ENCODE measurements at regions not wholly inside any gene's neighbourhood (a gene's known extent, or its start where the extent isn't known, plus 50 kb on each side); places are given as distances from the start of the nearest gene placed in this dataset.
A peak's percentile ranks its signal among the peaks of the same experiment; 100 is the strongest.

GRCh38 chr3:67790043-67790442 lies 135.6 kb upstream of the SUCLG2 start:
- Histone ChIP-seq H3K9me3 (no peaks in the 10 kb centered on the region), H3K27me3 (no peaks in the 10 kb centered on the region), H3K27ac (no peak overlapping the region), H3K36me3 (no peaks in the 10 kb centered on the region), H3K4me3 (no peak overlapping the region), H3K4me1 (no peaks in the 10 kb centered on the region)
- TF ChIP-seq, protein P1, sequence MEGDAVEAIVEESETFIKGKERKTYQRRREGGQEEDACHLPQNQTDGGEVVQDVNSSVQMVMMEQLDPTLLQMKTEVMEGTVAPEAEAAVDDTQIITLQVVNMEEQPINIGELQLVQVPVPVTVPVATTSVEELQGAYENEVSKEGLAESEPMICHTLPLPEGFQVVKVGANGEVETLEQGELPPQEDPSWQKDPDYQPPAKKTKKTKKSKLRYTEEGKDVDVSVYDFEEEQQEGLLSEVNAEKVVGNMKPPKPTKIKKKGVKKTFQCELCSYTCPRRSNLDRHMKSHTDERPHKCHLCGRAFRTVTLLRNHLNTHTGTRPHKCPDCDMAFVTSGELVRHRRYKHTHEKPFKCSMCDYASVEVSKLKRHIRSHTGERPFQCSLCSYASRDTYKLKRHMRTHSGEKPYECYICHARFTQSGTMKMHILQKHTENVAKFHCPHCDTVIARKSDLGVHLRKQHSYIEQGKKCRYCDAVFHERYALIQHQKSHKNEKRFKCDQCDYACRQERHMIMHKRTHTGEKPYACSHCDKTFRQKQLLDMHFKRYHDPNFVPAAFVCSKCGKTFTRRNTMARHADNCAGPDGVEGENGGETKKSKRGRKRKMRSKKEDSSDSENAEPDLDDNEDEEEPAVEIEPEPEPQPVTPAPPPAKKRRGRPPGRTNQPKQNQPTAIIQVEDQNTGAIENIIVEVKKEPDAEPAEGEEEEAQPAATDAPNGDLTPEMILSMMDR (IDR thresholded peaks at IDR 0.05) = peak in 1 of 3 experiments; percentile 28
- TF ChIP-seq POLR2A (IDR thresholded peaks at IDR 0.05) = no peak
- intact Hi-C loops (cut with DNase I) = no loop called here
- DNase-seq (ENCODE audit: extremely low spot score in 2 of 2) = no peak

GRCh38 chr3:67788396-67788795 lies 134.0 kb upstream of the SUCLG2 start:
- TF ChIP-seq POLR2A (IDR thresholded peaks at IDR 0.05) (no peak), POLR2AphosphoS5 (IDR thresholded peaks at IDR 0.05; ENCODE audit: insufficient read depth in 1 of 2, low read depth in 1 of 2) (no peak)
- TF ChIP-seq, protein P1 (IDR thresholded peaks at IDR 0.05) = no peak
- Histone ChIP-seq H3K4me3 (no peak overlapping the region), H3K27me3 (no peaks in the 10 kb centered on the region), H3K27ac (no peak overlapping the region), H3K4me1 (no peaks in the 10 kb centered on the region), H3K36me3 (no peaks in the 10 kb centered on the region), H3K9me3 (no peaks in the 10 kb centered on the region)
- intact Hi-C loops (cut with DNase I) = no loop called here
- no peak for DNase-seq (ENCODE audit: extremely low spot score in 2 of 2)

GRCh38 chr3:67783281-67784250 lies 129.2 kb upstream of the SUCLG2 start:
- H3K9me3 ChIP-seq = no peaks in the 10 kb centered on the region
- no peak for DNase-seq (ENCODE audit: extremely low spot score in 2 of 2)
- no peak overlapping the region for H3K27ac ChIP-seq
- H3K36me3 ChIP-seq = no peaks in the 10 kb centered on the region
- TF ChIP-seq POLR2A (IDR thresholded peaks at IDR 0.05) (no peak), POLR2AphosphoS5 (IDR thresholded peaks at IDR 0.05; ENCODE audit: insufficient read depth in 1 of 2, low read depth in 1 of 2) (no peak)
- TF ChIP-seq, protein P1 (IDR thresholded peaks at IDR 0.05) = no peak
- H3K4me1 ChIP-seq = no peaks in the 10 kb centered on the region
- H3K4me3 ChIP-seq = no peak overlapping the region
- H3K27me3 ChIP-seq = no peaks in the 10 kb centered on the region
- intact Hi-C loops (cut with DNase I) = no loop called here

DNA sequence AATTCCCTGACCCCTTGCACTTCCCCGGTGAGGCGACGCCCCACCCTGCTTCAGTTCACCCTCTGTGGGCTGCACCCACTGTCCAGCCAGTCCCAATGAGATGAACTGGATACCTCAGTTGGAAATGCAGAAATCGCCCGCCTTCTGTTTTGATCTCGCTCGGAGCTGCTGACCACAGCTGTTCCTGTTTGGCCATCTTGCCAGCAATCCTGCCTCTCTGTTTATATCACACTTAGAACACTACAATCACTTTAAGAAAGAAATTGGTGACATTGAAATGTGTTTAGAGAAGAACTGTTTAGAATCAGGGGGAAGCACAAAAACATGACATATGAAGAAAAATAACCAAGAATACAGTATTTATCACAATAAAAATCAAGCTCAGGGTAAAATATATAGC lies 127.5 kb upstream of the SUCLG2 start:
- H3K4me3 ChIP-seq = no peak overlapping the region
- no peaks in the 10 kb centered on the region for H3K4me1 ChIP-seq
- no peaks in the 10 kb centered on the region for H3K27me3 ChIP-seq
- H3K9me3 ChIP-seq = peaks cover 5% of the 10 kb centered on the region
- DNase-seq (ENCODE audit: extremely low spot score in 2 of 2) = no peak
- H3K27ac ChIP-seq = no peak overlapping the region
- intact Hi-C loops (cut with DNase I) = no loop called here
- H3K36me3 ChIP-seq = no peaks in the 10 kb centered on the region
- TF ChIP-seq POLR2AphosphoS5 (IDR thresholded peaks at IDR 0.05; ENCODE audit: insufficient read depth in 1 of 2, low read depth in 1 of 2) = no peak
- TF ChIP-seq POLR2A (IDR thresholded peaks at IDR 0.05) = no peak
- TF ChIP-seq, protein P1 (IDR thresholded peaks at IDR 0.05) = no peak

- no peak overlapping the region for H3K4me3 ChIP-seq
- H3K9me3 ChIP-seq = peaks cover 5% of the 10 kb centered on the region
- TF ChIP-seq POLR2AphosphoS5 (IDR thresholded peaks at IDR 0.05; ENCODE audit: insufficient read depth in 1 of 2, low read depth in 1 of 2) = no peak
- TF ChIP-seq POLR2A (IDR thresholded peaks at IDR 0.05) = no peak
- TF ChIP-seq, protein P1 (IDR thresholded peaks at IDR 0.05) = no peak
- no peak for DNase-seq (ENCODE audit: extremely low spot score in 2 of 2)
- no peak overlapping the region for H3K27ac ChIP-seq
- intact Hi-C loops (cut with DNase I) = no loop called here
- H3K36me3 ChIP-seq = no peaks in the 10 kb centered on the region
- no peaks in the 10 kb centered on the region for H3K27me3 ChIP-seq
- no peaks in the 10 kb centered on the region for H3K4me1 ChIP-seq
Measured at GRCh38 chr3:67781218-67781617, 126.8 kb upstream of the SUCLG2 start.

Measured in vagina (tissue), 2 donors.